ENCODE measurements at regions not wholly inside any gene's neighbourhood (a gene's known extent, or its start where the extent isn't known, plus 50 kb on each side); places are given as distances from the start of the nearest gene placed in this dataset.
"Not testable (repeated sequence)": the region's sequence is repeated elsewhere in the genome, so short reads cannot be mapped to it uniquely, and the experiment has no call there.

DNA sequence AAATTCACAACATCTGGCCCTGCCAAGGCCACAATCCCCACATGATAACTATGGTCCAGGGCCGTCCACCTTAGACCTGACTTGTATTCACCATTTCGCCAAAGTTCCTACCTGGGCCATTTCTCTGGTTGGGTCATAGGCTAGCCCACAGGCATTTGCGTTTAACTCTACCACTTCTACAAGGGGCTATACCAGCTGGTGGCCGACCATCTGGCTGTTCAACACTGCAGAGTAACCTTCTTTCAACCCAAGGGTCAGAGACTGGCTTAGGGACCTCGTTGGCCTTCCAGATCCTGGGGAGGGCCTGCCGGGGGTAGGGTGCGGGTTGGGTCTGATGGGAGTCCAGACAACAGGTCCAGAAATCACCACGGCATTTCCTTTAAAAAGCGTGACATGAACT lies 242.3 kb upstream of the C16orf82 start:
- ATAC-seq = no peak
- Histone ChIP-seq H3K4me3 (no peak overlapping the region), H3K36me3 (ENCODE audit: low read depth) (no peaks in the 10 kb centered on the region), H3K9me3 (no peaks in the 10 kb centered on the region), H3K4me1 (ENCODE audit: low read depth) (no peaks in the 10 kb centered on the region)
- intact Hi-C loops (cut with DNase I, micrococcal nuclease) = no loop called here
- DNase-seq = no peak
- TF ChIP-seq, protein P1, sequence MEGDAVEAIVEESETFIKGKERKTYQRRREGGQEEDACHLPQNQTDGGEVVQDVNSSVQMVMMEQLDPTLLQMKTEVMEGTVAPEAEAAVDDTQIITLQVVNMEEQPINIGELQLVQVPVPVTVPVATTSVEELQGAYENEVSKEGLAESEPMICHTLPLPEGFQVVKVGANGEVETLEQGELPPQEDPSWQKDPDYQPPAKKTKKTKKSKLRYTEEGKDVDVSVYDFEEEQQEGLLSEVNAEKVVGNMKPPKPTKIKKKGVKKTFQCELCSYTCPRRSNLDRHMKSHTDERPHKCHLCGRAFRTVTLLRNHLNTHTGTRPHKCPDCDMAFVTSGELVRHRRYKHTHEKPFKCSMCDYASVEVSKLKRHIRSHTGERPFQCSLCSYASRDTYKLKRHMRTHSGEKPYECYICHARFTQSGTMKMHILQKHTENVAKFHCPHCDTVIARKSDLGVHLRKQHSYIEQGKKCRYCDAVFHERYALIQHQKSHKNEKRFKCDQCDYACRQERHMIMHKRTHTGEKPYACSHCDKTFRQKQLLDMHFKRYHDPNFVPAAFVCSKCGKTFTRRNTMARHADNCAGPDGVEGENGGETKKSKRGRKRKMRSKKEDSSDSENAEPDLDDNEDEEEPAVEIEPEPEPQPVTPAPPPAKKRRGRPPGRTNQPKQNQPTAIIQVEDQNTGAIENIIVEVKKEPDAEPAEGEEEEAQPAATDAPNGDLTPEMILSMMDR (IDR thresholded peaks at IDR 0.05) = no peak

DNA sequence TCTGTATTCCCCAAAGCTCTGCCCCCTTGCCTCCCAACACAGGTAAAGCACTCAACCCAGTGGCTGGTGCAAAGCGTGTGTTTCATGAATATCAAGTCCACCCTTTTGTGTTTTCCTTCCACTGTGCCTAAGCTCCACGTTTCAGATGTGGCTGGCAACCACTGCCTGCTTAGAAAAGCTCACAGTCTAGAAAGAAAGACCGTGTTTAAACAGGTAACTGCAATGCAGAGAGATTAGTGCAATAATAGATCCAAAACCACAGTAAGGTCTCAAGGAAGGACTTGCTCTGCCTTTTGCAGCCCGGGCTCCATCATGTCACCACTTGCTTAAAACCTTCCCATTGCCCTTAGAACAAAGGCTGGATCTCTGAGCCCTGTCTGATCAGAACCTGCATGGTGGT lies 240.2 kb upstream of the C16orf82 start:
- intact Hi-C loops (cut with DNase I, micrococcal nuclease) = no loop called here
- TF ChIP-seq, protein P1 (IDR thresholded peaks at IDR 0.05) = no peak
- Histone ChIP-seq H3K9me3 (no peaks in the 10 kb centered on the region), H3K4me1 (ENCODE audit: low read depth) (no peaks in the 10 kb centered on the region), H3K4me3 (no peak overlapping the region), H3K36me3 (ENCODE audit: low read depth) (no peaks in the 10 kb centered on the region)
- no peak for DNase-seq
- ATAC-seq = no peak

DNA sequence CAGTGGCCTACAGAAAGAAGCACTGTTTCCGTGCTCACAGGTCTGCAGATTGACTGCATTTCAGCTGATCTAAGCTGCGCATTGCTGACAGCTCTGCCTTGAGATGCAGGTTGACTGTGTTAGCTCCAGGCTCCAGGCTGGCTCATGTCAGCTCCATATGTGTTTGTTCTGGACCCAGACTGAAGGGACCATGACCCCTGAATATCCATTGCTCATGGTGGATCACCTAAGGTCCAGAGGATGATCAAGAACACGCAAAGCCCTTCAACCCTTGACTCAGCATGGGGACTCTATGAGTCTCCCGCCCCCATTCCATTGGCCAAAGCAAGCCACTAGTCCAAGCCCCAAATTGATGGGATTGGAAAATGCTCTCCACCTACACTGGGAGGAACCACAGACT lies 239.3 kb upstream of the C16orf82 start:
- intact Hi-C loops (cut with DNase I, micrococcal nuclease) = no loop called here
- no peak for DNase-seq
- TF ChIP-seq, protein P1 (IDR thresholded peaks at IDR 0.05) = no peak
- no peaks in the 10 kb centered on the region for H3K4me1 ChIP-seq (ENCODE audit: low read depth)
- H3K9me3 ChIP-seq = no peaks in the 10 kb centered on the region
- no peak for ATAC-seq
- no peak overlapping the region for H3K4me3 ChIP-seq
- no peaks in the 10 kb centered on the region for H3K36me3 ChIP-seq (ENCODE audit: low read depth)

DNA sequence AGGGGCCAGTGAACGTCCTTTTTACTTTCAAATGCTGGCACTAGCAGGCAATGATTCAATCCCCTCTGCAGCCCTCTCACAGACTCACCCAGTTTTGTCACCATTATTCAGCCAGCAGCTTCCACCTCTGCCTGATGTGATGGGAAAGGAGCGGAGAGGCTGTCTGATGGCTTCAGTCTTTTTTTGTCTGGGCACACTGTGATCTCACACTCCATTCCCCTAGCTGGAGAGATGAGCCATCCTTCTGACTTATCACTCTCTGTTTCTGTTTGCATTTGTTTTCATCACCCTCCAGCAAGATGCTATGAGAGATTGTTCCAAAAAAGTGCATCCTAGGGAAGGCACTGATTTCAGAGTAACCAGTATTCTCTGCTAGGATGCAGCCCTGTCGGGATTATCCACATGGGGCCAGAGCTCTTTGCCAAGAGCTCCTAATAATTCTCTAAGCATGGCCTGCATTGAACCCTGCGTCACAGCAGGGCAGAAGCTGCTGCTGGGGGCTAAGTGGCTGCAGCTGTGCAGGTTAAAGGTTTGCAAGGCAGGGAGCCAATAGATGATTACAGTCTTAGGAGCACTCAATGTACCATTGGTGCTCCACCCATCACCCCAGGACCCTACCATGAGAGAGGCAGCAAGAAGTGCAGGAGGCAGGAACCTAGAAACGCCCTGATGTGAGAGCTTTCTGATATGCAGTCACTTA lies 236.1 kb upstream of the C16orf82 start:
- no peak overlapping the region for H3K4me3 ChIP-seq
- intact Hi-C loops (cut with DNase I, micrococcal nuclease) = no loop called here
- H3K9me3 ChIP-seq = no peaks in the 10 kb centered on the region
- no peaks in the 10 kb centered on the region for H3K4me1 ChIP-seq (ENCODE audit: low read depth)
- H3K36me3 ChIP-seq (ENCODE audit: low read depth) = no peaks in the 10 kb centered on the region
- DNase-seq (no peak), ATAC-seq (no peak)
- TF ChIP-seq, protein P1 (IDR thresholded peaks at IDR 0.05) = no peak

DNA sequence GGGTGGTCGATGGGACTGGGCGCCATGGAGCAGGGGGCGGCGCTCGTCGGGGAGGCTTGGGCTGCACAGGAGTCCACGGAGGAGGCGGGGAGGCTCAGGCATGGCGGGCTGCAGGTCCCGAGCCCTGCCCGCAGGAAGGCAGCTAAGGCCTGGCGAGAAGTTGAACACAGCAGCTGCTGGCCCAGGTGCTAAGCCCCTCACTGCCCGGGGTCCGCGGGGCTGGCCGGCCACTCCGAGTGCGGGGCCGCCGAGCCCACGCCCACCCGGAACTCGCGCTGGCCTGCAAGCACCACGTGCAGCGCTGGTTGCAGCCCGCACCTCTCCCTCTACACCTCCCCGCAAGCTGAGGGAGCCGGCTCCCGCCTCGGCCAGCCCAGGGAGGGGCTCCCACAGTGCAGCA lies 230.6 kb upstream of the C16orf82 start:
- H3K36me3 ChIP-seq (ENCODE audit: low read depth); intact Hi-C loops (cut with DNase I, micrococcal nuclease); H3K4me1 ChIP-seq (ENCODE audit: low read depth); DNase-seq; ATAC-seq; H3K9me3 ChIP-seq; H3K4me3 ChIP-seq: not testable (repeated sequence)

DNA sequence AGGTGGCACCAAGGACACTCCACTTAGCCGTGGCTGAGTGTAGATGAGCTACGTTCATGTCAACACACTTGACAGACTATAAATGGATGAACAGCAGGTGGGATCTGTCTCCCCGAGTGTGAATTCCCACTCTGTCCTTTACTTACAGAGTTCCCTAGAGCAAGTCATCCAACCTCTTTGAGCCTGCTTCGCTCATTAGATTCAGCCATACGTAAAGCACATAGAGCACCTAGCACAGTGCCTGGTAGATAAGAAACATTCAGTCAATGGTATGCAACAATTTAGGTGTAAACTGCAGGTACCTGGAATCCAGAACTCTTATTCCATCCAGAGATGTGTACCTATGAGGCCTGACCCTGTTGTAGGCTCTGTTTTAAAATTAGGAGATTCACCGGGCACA lies 227.8 kb upstream of the C16orf82 start:
- no peaks in the 10 kb centered on the region for H3K4me1 ChIP-seq (ENCODE audit: low read depth)
- ATAC-seq = no peak
- peaks cover 4% of the 10 kb centered on the region for H3K9me3 ChIP-seq
- intact Hi-C loops (cut with DNase I, micrococcal nuclease) = no loop called here
- H3K36me3 ChIP-seq (ENCODE audit: low read depth) = no peaks in the 10 kb centered on the region
- TF ChIP-seq, protein P1 (IDR thresholded peaks at IDR 0.05) = no peak
- no peak overlapping the region for H3K4me3 ChIP-seq
- no peak for DNase-seq
